ENCODE measurements at regions not wholly inside any gene's neighbourhood (a gene's known extent, or its start where the extent isn't known, plus 50 kb on each side); places are given as distances from the start of the nearest gene placed in this dataset.

GRCh38 chr16:47973552-47973951 is 182.2 kb downstream of the ABCC12 start (continued):
- TF ChIP-seq ZNF18 (CRISPR knock-in tag; IDR thresholded peaks at IDR 0.05; ENCODE audit: insufficient replicate concordance): no peak
- TF ChIP-seq KMT2A (CRISPR knock-in tag; IDR thresholded peaks at IDR 0.05): no peak
- TF ChIP-seq SNAPC5 (CRISPR knock-in tag; IDR thresholded peaks at IDR 0.05; ENCODE audit: borderline replicate concordance): no peak
- TF ChIP-seq TBL1XR1 (IDR thresholded peaks at IDR 0.05; ENCODE audit: borderline replicate concordance, low read length, partially characterized antibody): no peak

GRCh38 chr16:47972246-47972985 is 183.4 kb downstream of the ABCC12 start:
- H3K79me2 ChIP-seq (ENCODE audit: insufficient read depth, low read length): no peaks in the 10 kb centered on the region
- under 1% methylated on average over 6 of the region's 6 CpGs for WGBS (ENCODE audit: low lambda C conversion rate)
- no TSS peak for BruUV-seq (replicated peaks)
- ChIA-PET CTCF (ENCODE audit: low intra/inter-chr PET ratio, low total read pairs) (no interaction called here), POLR2A (no interaction called here)
- ATAC-seq: no peak
- intact Hi-C loops (cut with micrococcal nuclease; ENCODE audit: unreplicated experiment) (no loop called here), in situ Hi-C loops (cut with HindIII; ENCODE audit: extremely low pct_ligation_motif_present, low pct_unique_long_range_greater_than_20kb) (no loop called here)
- H2AFZ ChIP-seq (ENCODE audit: low read length): no peak overlapping the region
- no peak for TF ChIP-seq MAX (IDR thresholded peaks at IDR 0.05)
- TF ChIP-seq POLR2AphosphoS5 (IDR thresholded peaks at IDR 0.05; ENCODE audit: low read depth, low read length): no peak
- TF ChIP-seq ZNF331 (CRISPR knock-in tag; IDR thresholded peaks at IDR 0.05): no peak
- TF ChIP-seq ZNF501 (CRISPR knock-in tag; IDR thresholded peaks at IDR 0.05): no peak
- no peak for TF ChIP-seq ZNF460 (CRISPR knock-in tag; IDR thresholded peaks at IDR 0.05; ENCODE audit: borderline replicate concordance)
- no peak for TF ChIP-seq MTA1 (CRISPR knock-in tag; IDR thresholded peaks at IDR 0.05; ENCODE audit: borderline replicate concordance)
- TF ChIP-seq FOXJ3 (CRISPR knock-in tag; IDR thresholded peaks at IDR 0.05; ENCODE audit: borderline replicate concordance): no peak
- peak; percentile 69 to 81; a peak in 3 of 4 replicates for TF ChIP-seq MAFK (conservative IDR thresholded peaks at IDR 0.05 in 1 of 2, IDR thresholded peaks at IDR 0.05 in 1 of 2; ENCODE audit: low read length in 2 of 2)
- TF ChIP-seq MAFF (IDR thresholded peaks at IDR 0.05; ENCODE audit: low read depth, low read length): peak; percentile 64
- TF ChIP-seq TCF7L2 (IDR thresholded peaks at IDR 0.05; ENCODE audit: low read depth, low read length): no peak
- TF ChIP-seq CREB1 (IDR thresholded peaks at IDR 0.05): peak; percentile 90
- TF ChIP-seq CREB1 (CRISPR knock-in tag; IDR thresholded peaks at IDR 0.05): no peak
- H3K27ac ChIP-seq (ENCODE audit: extremely low read length, insufficient read depth, low read length): no peak overlapping the region
- no peak overlapping the region for H3K4me3 ChIP-seq (replicated peaks in 1 of 3; ENCODE audit: insufficient read depth in 1 of 3, low read depth in 2 of 3, low read length in 3 of 3)
- peaks cover 0 to 6% of the 10 kb centered on the region in 2 experiments; a peak in 1 of 5 replicates for H3K27me3 ChIP-seq (ENCODE audit: control insufficient read depth in 1 of 2, insufficient read depth in 2 of 2, low read length in 2 of 2)
- FAIRE-seq: no peak
- no peak overlapping the region for H3K4me2 ChIP-seq (ENCODE audit: low read depth, low read length)
- no peaks in the 10 kb centered on the region for H3K36me3 ChIP-seq (replicated peaks in 1 of 2; ENCODE audit: control insufficient read depth in 1 of 2, insufficient read depth in 2 of 2, low read length in 2 of 2)
- no peak overlapping the region for H3K9ac ChIP-seq (ENCODE audit: insufficient read depth, low read depth, low read length)
- DNase-seq (ENCODE audit: low spot score): no peak
- H4K20me1 ChIP-seq (ENCODE audit: insufficient read depth, low read length): no peaks in the 10 kb centered on the region
- H3K9me3 ChIP-seq (ENCODE audit: low read length): no peaks in the 10 kb centered on the region
- H3K4me1 ChIP-seq (ENCODE audit: insufficient read depth, low read length): peaks cover 9% of the 10 kb centered on the region
